ENCODE measurements at regions not wholly inside any gene's neighbourhood (a gene's known extent, or its start where the extent isn't known, plus 50 kb on each side); places are given as distances from the start of the nearest gene placed in this dataset.

DNA sequence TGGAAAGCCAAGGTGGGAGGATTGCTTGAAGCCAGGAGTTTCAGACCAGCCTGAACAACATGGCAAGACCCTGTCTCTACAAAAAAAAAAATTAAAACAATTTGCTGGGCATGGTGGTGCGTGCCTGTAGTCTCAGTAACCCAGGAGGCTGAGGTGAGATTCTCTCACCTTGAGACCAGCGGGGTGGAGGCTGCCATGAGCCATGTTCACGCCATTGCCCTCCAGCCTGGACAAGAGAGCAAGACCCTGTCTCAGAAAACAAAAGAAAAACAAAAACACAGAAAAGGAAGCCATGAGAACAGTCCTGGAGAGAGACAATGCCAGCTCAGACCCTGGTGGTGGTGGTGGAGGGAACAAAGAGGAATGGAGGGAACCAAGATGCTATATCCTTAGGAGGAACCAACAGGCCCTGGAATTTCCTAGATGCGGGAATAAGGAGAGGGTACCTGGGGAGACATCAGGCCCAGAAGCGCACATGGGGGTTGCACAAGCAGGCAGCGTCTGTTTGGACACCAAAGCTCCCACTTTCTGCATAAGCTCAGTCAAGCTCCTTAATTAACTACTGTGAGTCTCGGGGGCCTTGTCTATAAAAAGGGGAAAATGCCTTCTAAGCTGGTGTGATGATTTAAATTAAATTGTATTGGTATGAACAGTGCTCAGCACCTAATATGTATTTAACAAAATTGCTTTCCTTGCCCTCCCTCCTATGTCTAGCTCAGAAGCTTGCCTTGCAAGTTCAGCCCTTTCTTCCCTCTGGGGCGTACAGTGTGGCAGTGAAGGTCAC is 143.8 kb downstream of the CCT6B start:
- TF ChIP-seq, protein P1, sequence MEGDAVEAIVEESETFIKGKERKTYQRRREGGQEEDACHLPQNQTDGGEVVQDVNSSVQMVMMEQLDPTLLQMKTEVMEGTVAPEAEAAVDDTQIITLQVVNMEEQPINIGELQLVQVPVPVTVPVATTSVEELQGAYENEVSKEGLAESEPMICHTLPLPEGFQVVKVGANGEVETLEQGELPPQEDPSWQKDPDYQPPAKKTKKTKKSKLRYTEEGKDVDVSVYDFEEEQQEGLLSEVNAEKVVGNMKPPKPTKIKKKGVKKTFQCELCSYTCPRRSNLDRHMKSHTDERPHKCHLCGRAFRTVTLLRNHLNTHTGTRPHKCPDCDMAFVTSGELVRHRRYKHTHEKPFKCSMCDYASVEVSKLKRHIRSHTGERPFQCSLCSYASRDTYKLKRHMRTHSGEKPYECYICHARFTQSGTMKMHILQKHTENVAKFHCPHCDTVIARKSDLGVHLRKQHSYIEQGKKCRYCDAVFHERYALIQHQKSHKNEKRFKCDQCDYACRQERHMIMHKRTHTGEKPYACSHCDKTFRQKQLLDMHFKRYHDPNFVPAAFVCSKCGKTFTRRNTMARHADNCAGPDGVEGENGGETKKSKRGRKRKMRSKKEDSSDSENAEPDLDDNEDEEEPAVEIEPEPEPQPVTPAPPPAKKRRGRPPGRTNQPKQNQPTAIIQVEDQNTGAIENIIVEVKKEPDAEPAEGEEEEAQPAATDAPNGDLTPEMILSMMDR (IDR thresholded peaks at IDR 0.05), result no peak
- TF ChIP-seq POLR2A (IDR thresholded peaks at IDR 0.05), result no peak

Measured in vagina (tissue), 2 donors.